Esophagus squamous epithelium (tissue), 4 donors: ENCODE measurements at regions not wholly inside any gene's neighbourhood (a gene's known extent, or its start where the extent isn't known, plus 50 kb on each side); places are given as distances from the start of the nearest gene placed in this dataset.

Experiments used
- CTCF ChIP-seq, 6 experiments: fragments of 450-650 bp in 4 of 6; fragments of 200-600 bp in 2 of 6; sonication (generic) in 2 of 6; IDR thresholded peaks; one replicate each; pipeline ENCODE4 v1.5.1; 2016 to 2019; ENCODE audit warnings: antibody characterized with exemption in 6 of 6, mild to moderate bottlenecking in 4 of 6, moderate library complexity in 4 of 6
- POLR2A ChIP-seq, 4 donors: fragments of 450-650 bp; IDR thresholded peaks; one replicate each; pipeline ENCODE4 v1.6.1; 2017; ENCODE audit warnings: antibody characterized with exemption in 4 of 4, mild to moderate bottlenecking in 4 of 4, moderate library complexity in 3 of 4

- TF ChIP-seq CTCF (IDR thresholded peaks at IDR 0.05) (peak in 3 of 6 experiments; percentile 16 to 46 (median 44)), POLR2A (IDR thresholded peaks at IDR 0.05) (no peak)
Measured at GRCh38 chrX:131729295-131729694, 185.4 kb downstream of the OR13H1 start.
